Coronary artery (tissue), 2 donors: ENCODE measurements at regions not wholly inside any gene's neighbourhood (a gene's known extent, or its start where the extent isn't known, plus 50 kb on each side); places are given as distances from the start of the nearest gene placed in this dataset.

Experiments used
- DNase-seq: peaks from one replicate; pipeline ENCODE4 v3.0.0-alpha.2; 2017; ENCODE audit warnings: low spot score
- H3K27ac ChIP-seq, 2 donors: fragments of 200-600 bp; sonication (generic); one replicate each; pipeline ENCODE4 v1.5.1; 2016 to 2019
- H3K4me3 ChIP-seq: fragments of 200-600 bp; sonication (generic); 2 replicates; pipeline ENCODE4 v1.5.1; 2016; ENCODE audit warnings: mild to moderate bottlenecking, moderate library complexity
- CTCF ChIP-seq: fragments of 200-600 bp; sonication (generic); IDR thresholded peaks from one replicate; pipeline ENCODE4 v1.5.1; 2019; ENCODE audit warnings: antibody characterized with exemption

GRCh38 chrX:113136836-113137235, 296.2 kb upstream of the AMOT start:
- DNase-seq, result no peak
- no peak for TF ChIP-seq CTCF
- no peak overlapping the region for H3K4me3 ChIP-seq
- H3K27ac ChIP-seq, result no peak overlapping the region

- no peak for TF ChIP-seq CTCF
- H3K27ac ChIP-seq, result no peak overlapping the region
- DNase-seq, result no peak
Observed at GRCh38 chrX:113133316-113133715, 292.7 kb upstream of the AMOT start.

GRCh38 chrX:113124693-113125092, 284.1 kb upstream of the AMOT start:
- Histone ChIP-seq H3K27ac (no peak overlapping the region), H3K4me3 (no peak overlapping the region)
- DNase-seq, result no peak
- no peak for TF ChIP-seq CTCF

More at GRCh38 chrX:113133316-113133715, 292.7 kb upstream of the AMOT start:
- H3K4me3 ChIP-seq, result no peak overlapping the region

- no peak for TF ChIP-seq CTCF
- no peak for DNase-seq
- H3K27ac ChIP-seq, result no peak overlapping the region
- no peak overlapping the region for H3K4me3 ChIP-seq
Observed at GRCh38 chrX:113075521-113075920, 234.9 kb upstream of the AMOT start.

GRCh38 chrX:113059714-113060113, 219.1 kb upstream of the AMOT start:
- DNase-seq, result no peak
- H3K4me3 ChIP-seq, result no peak overlapping the region
- H3K27ac ChIP-seq, result no peak overlapping the region
- no peak for TF ChIP-seq CTCF

GRCh38 chrX:113058634-113059033, 218.0 kb upstream of the AMOT start:
- H3K27ac ChIP-seq, result no peak overlapping the region
- no peak overlapping the region for H3K4me3 ChIP-seq
- no peak for TF ChIP-seq CTCF
- DNase-seq, result no peak

- no peak for DNase-seq
- TF ChIP-seq CTCF, result no peak
- no peak overlapping the region for H3K4me3 ChIP-seq
- H3K27ac ChIP-seq, result no peak overlapping the region
Observed at GRCh38 chrX:113048896-113049295, 208.3 kb upstream of the AMOT start.
